Mesenchymal stem cell (in vitro differentiated cells and primary cell): ENCODE measurements at regions not wholly inside any gene's neighbourhood (a gene's known extent, or its start where the extent isn't known, plus 50 kb on each side); places are given as distances from the start of the nearest gene placed in this dataset.

Experiments used
- DNase-seq: peaks from one replicate; pipeline ENCODE4 v3.0.0-alpha.2; 2013
- H2AFZ ChIP-seq: one replicate; pipeline ENCODE4 v1.6.1; 2013; ENCODE audit warnings: low read depth, mild to moderate bottlenecking, control low read depth, inconsistent platforms, low read length, moderate library complexity
- H2AK5ac ChIP-seq: 2 replicates; pipeline ENCODE4 v1.6.1; 2013; ENCODE audit warnings: low read length, moderate library complexity, mild to moderate bottlenecking, inconsistent platforms; ENCODE audit not compliant: severe bottlenecking
- H2BK120ac ChIP-seq: one replicate; pipeline ENCODE4 v1.6.1; 2013; ENCODE audit warnings: low read depth, mild to moderate bottlenecking, inconsistent platforms, low read length, moderate library complexity
- H2BK12ac ChIP-seq, 2 experiments: one replicate each; pipeline ENCODE4 v1.6.1; 2013; ENCODE audit warnings: inconsistent platforms in 2 of 2, low read length in 2 of 2, mild to moderate bottlenecking in 2 of 2, moderate library complexity in 2 of 2, control low read depth in 1 of 2
- H2BK15ac ChIP-seq: one replicate; pipeline ENCODE4 v1.6.1; 2013; ENCODE audit warnings: mild to moderate bottlenecking, low read depth, inconsistent platforms; ENCODE audit not compliant: poor library complexity, severe bottlenecking
- H2BK5ac ChIP-seq: 2 replicates; pipeline ENCODE4 v1.6.1; 2013; ENCODE audit warnings: low read depth, mild to moderate bottlenecking, low read length, control low read depth, inconsistent platforms; ENCODE audit not compliant: poor library complexity, severe bottlenecking
- H3K14ac ChIP-seq, 2 experiments: one replicate each; pipeline ENCODE4 v1.6.1; 2013; ENCODE audit warnings: inconsistent platforms in 2 of 2, low read length in 2 of 2, control low read depth in 1 of 2, mild to moderate bottlenecking in 1 of 2, moderate library complexity in 1 of 2
- H3K18ac ChIP-seq, 2 experiments: one replicate each; pipeline ENCODE4 v1.6.1; 2013; ENCODE audit warnings: inconsistent platforms in 2 of 2, low read length in 2 of 2, control low read depth in 1 of 2, low read depth in 1 of 2, mild to moderate bottlenecking in 1 of 2
- H3K23ac ChIP-seq, 2 experiments: one replicate each; pipeline ENCODE4 v1.6.1; 2013; ENCODE audit warnings: inconsistent platforms in 2 of 2, low read length in 2 of 2, mild to moderate bottlenecking in 2 of 2, moderate library complexity in 2 of 2, control low read depth in 1 of 2
- H3K27ac ChIP-seq: 2 replicates; pipeline ENCODE4 v1.5.1; 2013; ENCODE audit warnings: mild to moderate bottlenecking, moderate library complexity, low read length, control low read depth, inconsistent platforms; ENCODE audit not compliant: poor library complexity, severe bottlenecking
- H3K27me3 ChIP-seq, 2 experiments: 2 replicates each; pipeline versions ENCODE4 v1.6.1 to v1.7.0; 2013; ENCODE audit warnings: low read length in 2 of 2, mild to moderate bottlenecking in 2 of 2, moderate library complexity in 2 of 2, control low read depth in 1 of 2, inconsistent platforms in 1 of 2; ENCODE audit not compliant: control insufficient read depth in 1 of 2, insufficient read depth in 1 of 2
- H3K36me3 ChIP-seq, 2 experiments: 2 replicates each; pipeline versions ENCODE4 v1.6.1 to v1.7.0; 2013; ENCODE audit warnings: low read length in 2 of 2, control low read depth in 1 of 2, inconsistent platforms in 1 of 2, low read depth in 1 of 2, mild to moderate bottlenecking in 1 of 2; ENCODE audit not compliant: insufficient read depth in 2 of 2, control insufficient read depth in 1 of 2
- H3K4ac ChIP-seq, 2 experiments: one replicate each; pipeline ENCODE4 v1.6.1; 2013; ENCODE audit warnings: inconsistent platforms in 2 of 2, low read length in 2 of 2, mild to moderate bottlenecking in 2 of 2, moderate library complexity in 2 of 2, control low read depth in 1 of 2, low read depth in 1 of 2
- H3K4me1 ChIP-seq: 2 replicates; pipeline ENCODE4 v1.6.1; 2013; ENCODE audit warnings: low read depth, low read length, control low read depth; ENCODE audit not compliant: control insufficient read depth, insufficient read depth
- H3K4me2 ChIP-seq: 2 replicates; pipeline ENCODE4 v1.6.1; 2013; ENCODE audit warnings: low read length, mild to moderate bottlenecking, inconsistent platforms; ENCODE audit not compliant: poor library complexity, severe bottlenecking
- H3K4me3 ChIP-seq, 2 experiments: 2 replicates each; pipeline versions ENCODE4 v1.5.1 to v1.7.0; 2013; ENCODE audit warnings: low read length in 2 of 2, mild to moderate bottlenecking in 2 of 2, control low read depth in 1 of 2, low read depth in 1 of 2; ENCODE audit not compliant: insufficient read depth in 1 of 2
- H3K79me1 ChIP-seq: replicated peaks from 2 replicates; pipeline ENCODE4 v1.6.1; 2013; ENCODE audit warnings: mild to moderate bottlenecking, control low read depth, low read length, inconsistent platforms; ENCODE audit not compliant: poor library complexity, severe bottlenecking
- H3K9ac ChIP-seq: 2 replicates; pipeline ENCODE4 v1.7.0; 2013; ENCODE audit warnings: mild to moderate bottlenecking, low read length, moderate library complexity
- H3K9me3 ChIP-seq: 2 replicates; pipeline ENCODE4 v1.7.0; 2013; ENCODE audit warnings: mild to moderate bottlenecking, low read length; ENCODE audit not compliant: control insufficient read depth
- H4K8ac ChIP-seq: one replicate; pipeline ENCODE4 v1.6.1; 2013; ENCODE audit warnings: inconsistent platforms, mild to moderate bottlenecking, low read length, moderate library complexity
- H4K91ac ChIP-seq: one replicate; pipeline ENCODE4 v1.6.1; 2013; ENCODE audit warnings: mild to moderate bottlenecking, low read length, inconsistent platforms
- WGBS: methylation state at CpG from one replicate; pipeline ENCODE4 v1.1.7; 2013; ENCODE audit warnings: mixed read lengths; 5-methylcytosine and 5-hydroxymethylcytosine counted together

GRCh38 chr2:63729362-63729761 is 112.3 kb upstream of the UGP2 start:
- Histone ChIP-seq H3K36me3 (no peaks in the 10 kb centered on the region), H3K23ac (no peak overlapping the region), H3K27me3 (no peaks in the 10 kb centered on the region), H4K8ac (no peak overlapping the region), H3K27ac (no peak overlapping the region), H2BK15ac (no peak overlapping the region), H2BK12ac (no peak overlapping the region), H3K14ac (no peak overlapping the region), H3K4ac (no peak overlapping the region), H2AFZ (no peak overlapping the region), H2BK5ac (no peak overlapping the region), H3K18ac (no peak overlapping the region), H2BK120ac (no peak overlapping the region), H3K79me1 (no peaks in the 10 kb centered on the region), H3K9me3 (no peaks in the 10 kb centered on the region), H3K9ac (no peak overlapping the region), H3K4me2 (no peak overlapping the region), H3K4me1 (no peaks in the 10 kb centered on the region), H3K4me3 (no peak overlapping the region), H4K91ac (no peak overlapping the region), H2AK5ac (no peak overlapping the region)
- WGBS, result 100% methylated on average over 1 of the region's 1 CpG
- no peak for DNase-seq

GRCh38 chr2:63729831-63730230 is 111.9 kb upstream of the UGP2 start:
- Histone ChIP-seq H3K23ac (no peak overlapping the region), H3K4me1 (no peaks in the 10 kb centered on the region), H3K27me3 (no peaks in the 10 kb centered on the region), H2AK5ac (no peak overlapping the region), H3K36me3 (no peaks in the 10 kb centered on the region), H3K4me3 (no peak overlapping the region), H3K79me1 (no peaks in the 10 kb centered on the region), H3K4me2 (no peak overlapping the region), H2BK5ac (no peak overlapping the region), H2BK15ac (no peak overlapping the region), H2BK120ac (no peak overlapping the region), H4K8ac (no peak overlapping the region), H4K91ac (no peak overlapping the region), H3K4ac (no peak overlapping the region), H3K18ac (no peak overlapping the region), H2AFZ (no peak overlapping the region), H2BK12ac (no peak overlapping the region), H3K14ac (no peak overlapping the region), H3K9me3 (no peaks in the 10 kb centered on the region), H3K9ac (no peak overlapping the region), H3K27ac (no peak overlapping the region)
- DNase-seq, result no peak
- WGBS, result 100% methylated on average over 1 of the region's 2 CpGs

DNA sequence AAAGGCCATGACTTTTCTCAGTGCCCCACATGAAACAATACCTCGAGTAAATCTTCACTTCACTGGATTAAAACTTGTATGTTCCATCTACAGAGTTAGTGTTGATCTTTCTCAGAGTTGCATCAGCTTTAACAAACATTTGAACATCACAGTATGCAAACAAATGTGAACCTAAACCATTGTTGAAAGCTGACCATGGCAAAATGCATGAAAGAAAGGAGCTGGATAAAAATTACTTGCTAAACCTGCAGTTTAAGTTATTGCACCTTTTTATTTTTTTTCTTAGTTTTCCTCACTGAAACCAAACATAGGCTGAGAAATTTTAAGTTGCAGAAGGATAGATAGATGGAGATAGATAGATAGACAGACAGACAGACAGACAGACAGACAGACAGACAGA is 107.2 kb upstream of the UGP2 start:
- no peaks in the 10 kb centered on the region for H3K79me1 ChIP-seq
- H2BK5ac ChIP-seq, result no peak overlapping the region
- no peak overlapping the region for H3K23ac ChIP-seq
- H3K9me3 ChIP-seq, result no peaks in the 10 kb centered on the region
- no peak overlapping the region for H3K27ac ChIP-seq
- no peaks in the 10 kb centered on the region for H3K27me3 ChIP-seq
- no peak overlapping the region for H3K4ac ChIP-seq
- H2BK15ac ChIP-seq, result no peak overlapping the region
- peak; percentile 26 for DNase-seq
- H3K18ac ChIP-seq, result no peak overlapping the region
- no peak overlapping the region for H2BK120ac ChIP-seq
- no peak overlapping the region for H3K4me3 ChIP-seq
- H4K91ac ChIP-seq, result no peak overlapping the region
- no peak overlapping the region for H2BK12ac ChIP-seq
- no peaks in the 10 kb centered on the region for H3K36me3 ChIP-seq
- H4K8ac ChIP-seq, result no peak overlapping the region
- no peaks in the 10 kb centered on the region for H3K4me1 ChIP-seq
- no peak overlapping the region for H3K4me2 ChIP-seq
- H3K9ac ChIP-seq, result no peak overlapping the region
- H2AFZ ChIP-seq, result no peak overlapping the region
- H3K14ac ChIP-seq, result no peak overlapping the region
- 60% methylated on average over 1 of the region's 1 CpG for WGBS
- H2AK5ac ChIP-seq, result no peak overlapping the region

GRCh38 chr2:63735263-63735662 is 106.4 kb upstream of the UGP2 start:
- Histone ChIP-seq H3K4me3 (no peak overlapping the region), H2BK12ac (peak overlapping the region in 1 of 2 experiments; percentile 69), H3K9me3 (no peaks in the 10 kb centered on the region), H3K23ac (no peak overlapping the region), H4K91ac (peak overlapping the region; percentile 18), H2BK15ac (no peak overlapping the region), H3K4me1 (no peaks in the 10 kb centered on the region), H3K9ac (peak overlapping the region; percentile 5), H3K36me3 (no peaks in the 10 kb centered on the region), H3K18ac (no peak overlapping the region), H2AK5ac (no peak overlapping the region), H3K4me2 (no peak overlapping the region), H3K79me1 (no peaks in the 10 kb centered on the region), H4K8ac (peak overlapping the region; percentile 75), H3K27me3 (no peaks in the 10 kb centered on the region), H3K27ac (no peak overlapping the region), H3K4ac (no peak overlapping the region), H2BK120ac (no peak overlapping the region), H2AFZ (no peak overlapping the region), H2BK5ac (no peak overlapping the region), H3K14ac (no peak overlapping the region)
- WGBS, result 94% methylated on average over 4 of the region's 4 CpGs
- peak; percentile 24 for DNase-seq
